Right renal cortex interstitium (tissue), 3 donors: ENCODE measurements at regions not wholly inside any gene's neighbourhood (a gene's known extent, or its start where the extent isn't known, plus 50 kb on each side); places are given as distances from the start of the nearest gene placed in this dataset.
"Not testable (repeated sequence)": the region's sequence is repeated elsewhere in the genome, so short reads cannot be mapped to it uniquely, and the experiment has no call there.

Source experiments
- DNase-seq, 3 donors: peaks; one replicate each; pipeline ENCODE4 v3.0.0-alpha.2; 2013; ENCODE audit warnings: low read depth in 3 of 3, low spot score in 2 of 3

DNA sequence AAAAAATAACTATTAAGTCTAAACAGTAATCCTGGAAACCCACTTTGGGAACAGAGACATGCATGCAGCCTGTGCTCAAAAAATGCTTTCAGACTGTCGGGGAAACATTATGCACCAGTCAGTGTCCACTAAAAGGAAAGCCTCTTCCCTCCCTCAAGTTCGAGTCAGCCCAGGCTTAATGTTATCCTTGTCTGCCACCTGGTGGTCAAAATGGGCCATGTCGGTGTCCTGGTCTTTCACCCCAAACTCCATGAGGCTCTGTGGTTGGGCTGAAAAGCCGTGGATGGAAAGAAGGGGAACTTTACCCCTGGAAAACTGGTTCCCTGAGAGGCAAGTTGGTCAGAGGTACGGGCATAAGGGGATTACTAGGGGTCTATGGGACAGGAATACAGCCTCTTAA, 88.4 kb upstream of the ZNF492 start:
- no peak for DNase-seq

DNA sequence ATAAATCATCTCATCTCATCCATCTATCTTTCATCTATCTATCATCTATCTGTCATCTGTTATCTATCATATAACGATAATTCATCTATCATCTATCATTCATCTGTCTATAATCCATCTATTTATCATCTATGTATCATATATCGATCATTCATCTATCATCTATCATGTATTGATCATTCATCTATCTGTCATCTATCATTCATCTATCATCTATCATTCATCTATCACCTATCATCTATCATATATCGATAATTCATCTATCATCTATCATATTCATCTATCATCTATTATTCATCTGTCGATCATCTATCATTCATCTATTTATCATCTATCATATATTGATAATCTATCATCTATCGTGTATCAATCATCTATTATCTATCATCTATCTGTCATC, 100.4 kb upstream of the ZNF492 start:
- no peak for DNase-seq

DNA sequence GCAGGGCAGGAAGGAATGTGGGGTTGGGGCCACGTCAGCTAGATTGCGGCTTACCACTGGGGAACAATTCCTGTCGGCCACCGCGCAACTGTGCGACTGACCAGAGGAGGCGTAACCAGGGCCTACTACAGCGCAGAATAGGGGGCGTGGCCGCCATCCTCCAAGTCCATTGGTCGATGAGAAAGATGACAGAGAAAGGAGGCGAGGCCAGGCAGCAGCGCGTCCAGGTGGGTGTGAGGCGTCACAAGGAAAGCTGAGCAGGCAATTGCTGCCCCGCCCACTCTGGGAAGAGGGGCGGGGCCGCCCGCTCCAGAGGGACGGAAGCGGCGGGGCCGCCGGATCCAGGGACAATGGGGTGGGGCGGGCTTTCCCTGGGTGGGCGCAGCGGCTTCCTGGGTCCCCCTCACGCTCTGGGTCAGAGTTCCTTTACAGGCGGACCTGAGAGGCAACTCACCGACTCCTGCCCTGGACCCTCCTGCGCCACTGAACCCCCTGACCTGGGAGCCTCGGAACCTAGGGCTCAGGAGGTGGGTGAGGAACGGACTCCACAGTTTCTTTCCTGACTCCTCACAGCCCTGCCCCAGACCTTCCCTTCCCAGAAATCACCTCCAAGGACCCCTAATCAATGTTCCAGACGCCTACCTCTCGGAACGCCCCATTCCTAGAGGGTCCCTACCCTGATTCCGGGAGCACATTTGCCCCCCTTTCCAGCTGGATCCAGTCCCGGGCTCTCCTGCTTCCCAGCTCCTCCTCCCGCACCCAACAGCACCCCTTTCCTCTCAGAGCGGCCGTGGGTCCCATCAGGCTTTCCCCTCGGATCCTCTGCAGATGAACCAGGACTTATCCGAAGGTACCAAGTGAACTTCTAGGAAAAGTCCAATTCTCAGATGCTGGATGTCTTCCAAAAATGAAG, 101.5 kb upstream of the ZNF492 start:
- DNase-seq = peak; percentile 38 to 86 (median 78)

DNA sequence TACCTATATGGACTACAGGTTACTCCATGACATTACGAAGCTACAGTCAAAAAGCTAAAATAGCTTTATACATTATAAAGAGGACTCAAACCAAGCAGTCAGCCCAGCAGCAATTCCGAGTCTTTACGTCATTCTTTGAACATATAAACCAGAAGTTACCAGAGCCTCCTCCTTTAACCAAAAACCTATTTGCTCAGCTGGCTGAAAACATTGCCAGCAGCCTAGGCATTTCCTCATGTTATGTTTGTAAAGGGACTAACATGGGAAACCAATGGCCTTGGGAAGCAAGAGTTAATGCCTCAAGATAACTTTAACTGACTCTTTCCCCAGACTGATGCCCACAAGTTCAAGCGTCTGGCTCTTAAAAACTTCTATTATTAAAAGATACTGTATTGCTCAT, 104.1 kb upstream of the ZNF492 start:
- no peak for DNase-seq

DNA sequence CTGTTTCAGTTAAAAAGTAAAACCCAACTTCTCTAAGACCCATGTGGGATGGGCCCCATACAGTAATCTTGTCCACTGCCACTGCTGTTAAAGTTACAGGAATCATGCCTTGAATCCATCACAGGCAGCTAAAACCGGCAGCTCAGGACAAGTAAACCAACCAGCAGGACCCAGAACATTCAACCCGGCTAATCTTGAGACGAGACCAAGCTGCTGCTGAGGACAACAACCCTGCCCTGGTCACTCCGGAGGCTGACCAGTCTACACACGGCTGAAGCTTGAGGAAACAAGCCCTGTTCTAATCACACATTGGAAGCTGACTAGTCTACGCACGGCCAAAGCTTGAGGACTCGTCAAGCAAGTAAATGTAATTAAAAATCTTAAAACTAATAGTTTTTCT, 105.2 kb upstream of the ZNF492 start:
- no peak for DNase-seq

DNA sequence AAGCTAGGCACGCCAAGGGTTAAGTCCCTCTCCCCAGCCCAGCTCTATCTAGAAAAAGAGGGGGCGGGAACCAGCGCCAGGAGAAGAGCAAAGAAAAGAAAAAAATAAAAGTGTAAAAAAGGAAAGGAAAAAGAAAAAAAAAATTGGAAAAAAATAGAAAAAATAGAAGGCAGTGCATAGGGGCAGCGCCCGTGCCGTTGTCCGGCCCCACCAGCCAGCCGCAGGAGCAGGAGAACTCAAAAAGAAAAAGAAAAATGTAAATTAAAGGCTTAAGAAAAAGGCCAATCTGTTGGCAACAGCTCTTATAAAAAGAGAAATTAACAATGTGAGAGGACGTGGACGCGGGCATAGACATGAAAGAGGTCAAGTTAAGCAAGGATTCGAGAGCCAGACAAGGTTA, 105.4 kb upstream of the ZNF98 start:
- no peak for DNase-seq

DNA sequence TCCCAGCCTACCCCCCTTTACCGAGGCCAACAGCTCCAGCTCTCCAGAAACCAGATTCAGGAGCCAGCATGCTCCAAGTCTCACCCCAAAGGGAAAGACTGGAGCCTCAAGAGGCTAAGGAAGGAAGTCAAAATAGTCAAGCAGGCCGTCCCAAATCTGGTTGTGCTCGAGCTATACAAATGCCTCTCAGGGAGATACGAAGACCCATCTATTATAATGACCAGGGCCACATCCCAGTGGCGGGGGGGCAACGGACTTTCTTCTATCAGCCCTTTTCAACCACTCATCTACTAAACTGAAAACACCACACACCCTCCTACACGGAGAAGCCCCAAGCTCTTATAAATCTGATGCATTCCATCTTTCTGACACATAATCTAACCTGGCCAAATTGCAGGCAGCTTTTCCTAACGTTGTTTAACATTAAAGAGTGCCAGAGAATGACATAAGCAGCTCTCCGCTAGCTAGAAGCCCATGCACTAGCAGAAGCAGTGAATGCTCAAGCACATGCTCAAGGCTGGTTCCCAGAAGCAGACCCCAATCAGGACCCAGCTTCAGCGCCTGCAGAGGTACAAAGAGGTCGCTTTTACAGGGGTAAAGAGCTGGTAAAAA, 104.6 kb upstream of the ZNF98 start:
- no peak for DNase-seq

DNA sequence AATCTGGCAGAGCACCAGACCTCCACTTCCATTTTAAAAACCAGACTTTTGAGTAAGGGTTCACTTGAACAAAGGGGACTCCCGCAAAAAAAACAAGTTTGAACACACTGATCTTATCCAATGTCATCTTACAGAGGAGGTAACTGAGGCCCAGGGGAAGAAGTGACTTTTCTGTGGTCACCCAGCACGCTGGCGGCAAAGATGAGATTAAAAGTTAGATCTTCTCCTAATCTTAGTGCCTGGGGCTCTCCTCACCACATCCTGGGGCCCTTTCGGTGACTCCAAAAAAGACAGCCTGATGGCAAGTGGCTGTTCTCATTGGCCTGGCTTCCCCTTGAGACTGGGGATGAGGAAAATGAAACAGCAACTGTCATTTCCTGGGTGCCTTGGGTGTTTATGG, 101.8 kb upstream of the ZNF98 start:
- no peak for DNase-seq

DNA sequence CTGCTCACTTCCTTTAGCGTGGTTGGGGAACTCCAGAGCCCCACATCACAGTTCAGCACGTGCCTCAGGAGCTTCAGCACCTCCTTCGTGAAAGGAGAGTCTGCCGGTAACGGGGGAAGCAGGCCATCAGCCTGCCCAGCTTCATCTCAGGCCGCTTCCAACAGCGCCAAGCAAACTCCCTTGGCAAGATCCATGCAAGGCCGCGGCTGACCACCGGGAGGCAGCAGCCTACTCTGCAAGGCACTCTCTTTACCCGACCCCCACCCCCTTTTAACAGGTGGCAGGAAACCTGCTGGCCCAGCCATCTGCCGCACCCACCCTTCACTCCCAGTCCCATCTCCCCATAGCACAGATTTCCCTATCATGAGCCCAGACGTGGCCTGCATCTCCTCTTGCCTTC, 97.4 kb upstream of the ZNF98 start:
- not testable (repeated sequence) for DNase-seq

DNA sequence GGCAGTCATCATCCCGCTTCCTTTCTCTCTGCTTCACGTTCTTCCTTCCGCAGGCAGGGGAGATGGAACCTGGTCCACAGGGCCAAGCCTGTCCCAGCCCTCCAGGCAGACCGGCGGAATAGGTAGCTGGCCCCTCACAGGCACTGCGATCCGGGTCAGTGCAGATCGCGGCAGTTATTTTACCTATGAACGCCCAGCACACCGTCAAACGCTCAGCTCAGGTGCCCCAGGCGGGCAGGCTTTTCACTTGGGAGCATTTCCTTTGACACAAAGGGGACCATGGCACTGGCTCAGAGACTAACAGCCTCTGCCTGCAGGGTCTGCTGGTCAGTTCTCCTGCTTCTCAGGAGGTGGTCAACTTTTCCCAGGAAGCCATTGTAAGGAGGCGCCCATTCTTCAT, 97.0 kb upstream of the ZNF98 start:
- no peak for DNase-seq

DNA sequence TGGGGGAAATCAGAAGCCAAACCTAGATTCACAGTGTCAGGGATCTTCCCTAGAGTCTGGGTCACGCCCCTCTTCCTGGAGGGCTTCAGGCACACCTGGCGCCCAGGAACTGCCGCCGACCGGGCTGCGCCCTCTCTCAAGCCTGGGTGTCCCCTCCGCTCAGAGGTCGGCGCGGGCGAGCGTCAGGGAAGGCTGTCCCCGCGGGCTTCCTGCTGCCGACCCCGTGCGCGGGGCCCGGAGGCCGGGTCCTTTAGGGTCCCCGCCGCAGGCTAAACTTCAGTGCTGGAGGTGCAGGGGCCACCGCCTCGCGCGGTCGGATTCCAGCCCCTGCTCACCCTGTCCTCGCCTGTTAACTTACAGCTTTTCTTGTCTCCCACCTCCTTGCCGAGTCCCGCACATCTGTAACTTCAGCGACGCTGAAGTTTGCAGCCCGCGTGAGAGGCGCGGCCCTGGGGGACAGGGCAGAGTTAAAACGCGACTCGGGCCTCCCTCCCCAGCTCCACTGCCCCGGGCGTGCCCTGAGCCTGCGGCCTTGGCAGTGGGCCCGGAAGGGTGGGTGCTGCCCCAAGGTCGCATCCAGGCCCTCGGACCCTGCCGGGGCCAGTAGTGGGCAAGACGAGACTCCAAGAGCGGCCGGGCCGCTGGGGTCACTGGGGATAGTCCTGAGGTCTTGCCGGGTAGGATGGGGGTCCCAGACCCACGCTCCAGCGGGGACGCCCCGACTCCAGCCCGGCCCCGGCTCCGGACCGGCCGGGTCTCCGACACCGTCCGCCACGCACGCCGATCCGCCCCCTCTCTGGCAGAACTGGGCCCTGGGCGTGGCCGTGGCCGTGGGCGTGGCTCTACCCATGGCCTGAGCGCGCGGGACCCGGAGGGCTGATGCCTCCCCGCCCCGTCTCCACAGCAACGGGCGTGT, 95.6 kb upstream of the ZNF98 start:
- DNase-seq = no peak

DNA sequence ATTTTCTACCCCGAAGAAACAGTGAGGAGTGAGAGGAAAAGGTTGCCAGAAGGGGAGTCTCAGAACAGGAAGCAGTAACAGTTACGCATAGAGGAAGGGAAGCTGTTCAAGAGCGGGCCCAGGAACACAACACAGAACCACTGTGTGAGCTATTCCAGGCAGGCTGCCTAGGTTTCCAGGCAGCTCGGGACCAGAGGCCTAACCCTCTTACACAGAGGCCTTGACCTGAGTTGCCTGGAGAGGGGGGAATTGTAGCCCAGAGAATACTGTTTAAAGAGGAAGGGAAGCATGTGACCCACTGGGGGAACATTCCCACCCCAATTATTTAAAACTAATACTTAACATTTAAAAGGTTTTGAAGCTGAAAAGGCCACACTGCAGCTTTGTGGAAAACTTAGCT, 93.3 kb upstream of the ZNF98 start:
- DNase-seq = no peak

DNA sequence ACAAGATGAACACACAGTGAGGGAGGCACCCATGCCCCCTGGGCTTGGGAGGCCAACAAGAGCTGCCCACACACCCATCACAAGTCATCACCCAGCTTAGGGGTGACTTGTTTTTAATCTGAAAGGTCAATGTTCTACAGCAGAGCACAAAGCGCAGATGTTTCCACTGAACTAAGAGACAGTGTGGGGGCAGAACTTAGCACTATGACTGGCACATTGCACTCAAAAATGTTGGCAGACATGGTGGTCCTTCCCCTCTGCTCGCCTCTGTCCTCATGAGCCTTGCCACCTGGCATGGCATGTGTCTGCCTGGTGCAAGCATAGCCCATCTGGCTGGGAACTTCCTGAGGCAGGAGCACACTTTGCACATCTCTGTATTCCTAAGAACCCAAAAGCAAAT, 81.4 kb upstream of the ZNF98 start:
- no peak for DNase-seq

DNA sequence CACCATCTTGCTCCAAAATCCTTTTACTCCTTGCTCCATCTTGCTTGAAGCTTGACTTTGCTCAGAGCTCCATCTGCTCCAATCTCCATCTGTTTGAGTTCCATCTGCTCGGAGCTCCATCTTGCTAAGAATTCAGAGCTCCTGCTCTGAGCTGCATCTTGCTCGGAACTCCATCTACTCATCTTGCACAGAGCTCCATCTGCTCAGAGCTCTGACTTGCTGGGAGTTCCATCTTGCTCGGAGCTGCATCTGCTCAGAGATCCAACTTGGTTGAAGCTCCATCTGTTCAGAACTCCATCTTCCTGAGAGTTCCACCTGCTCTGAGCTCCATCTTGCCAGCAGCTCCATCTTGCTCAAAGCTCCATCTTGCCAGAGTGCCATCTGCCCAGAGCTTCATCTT, 80.6 kb upstream of the ZNF98 start:
- DNase-seq = no peak

DNA sequence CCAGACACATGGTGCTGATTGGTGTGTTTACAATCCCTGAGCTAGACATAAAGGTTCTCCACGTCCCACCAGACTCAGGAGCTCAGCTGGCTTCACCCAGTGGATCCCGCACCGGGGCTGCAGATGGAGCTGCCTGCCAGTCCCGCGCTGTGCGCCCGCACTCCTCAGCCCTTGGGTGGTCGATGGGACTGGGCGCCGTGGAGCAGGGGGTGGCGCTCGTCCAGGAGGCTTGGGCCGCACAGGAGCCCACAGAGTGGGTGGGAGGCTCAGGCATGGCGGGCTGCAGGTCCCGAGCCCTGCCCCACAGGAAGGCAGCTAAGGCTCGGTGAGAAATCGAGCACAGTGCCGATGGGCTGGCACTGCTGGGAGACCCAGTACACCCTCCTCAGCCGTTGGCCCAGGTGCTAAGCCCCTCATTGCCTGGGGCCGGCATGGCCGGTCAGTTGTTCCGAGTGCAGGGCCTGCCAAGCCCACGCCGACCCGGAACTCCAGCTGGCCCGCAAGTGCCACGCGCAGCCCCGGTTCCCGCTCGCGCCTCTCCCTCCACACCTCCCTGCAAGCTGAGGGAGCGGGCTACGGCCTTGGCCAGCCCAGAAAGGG, 76.8 kb upstream of the ZNF98 start:
- not testable (repeated sequence) for DNase-seq

DNA sequence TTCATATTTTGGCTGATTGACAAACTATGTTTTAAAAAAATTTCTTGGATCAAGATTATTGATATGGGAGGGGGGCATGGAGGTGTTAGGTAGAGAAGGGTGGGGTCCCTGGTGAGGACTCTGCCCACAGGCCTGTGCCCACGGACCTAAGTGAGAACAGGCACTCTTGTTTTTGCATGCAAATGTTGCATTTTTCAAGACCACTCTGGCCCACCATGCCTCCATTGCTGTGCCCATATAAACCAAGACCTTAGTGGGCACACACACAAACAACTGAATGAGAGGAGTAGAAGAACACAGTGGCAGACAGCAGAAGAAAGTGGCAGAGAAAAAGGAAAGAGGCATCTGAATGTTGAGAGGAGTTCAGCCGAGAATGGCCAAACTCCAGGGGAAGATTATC, 69.6 kb upstream of the ZNF98 start:
- no peak for DNase-seq

DNA sequence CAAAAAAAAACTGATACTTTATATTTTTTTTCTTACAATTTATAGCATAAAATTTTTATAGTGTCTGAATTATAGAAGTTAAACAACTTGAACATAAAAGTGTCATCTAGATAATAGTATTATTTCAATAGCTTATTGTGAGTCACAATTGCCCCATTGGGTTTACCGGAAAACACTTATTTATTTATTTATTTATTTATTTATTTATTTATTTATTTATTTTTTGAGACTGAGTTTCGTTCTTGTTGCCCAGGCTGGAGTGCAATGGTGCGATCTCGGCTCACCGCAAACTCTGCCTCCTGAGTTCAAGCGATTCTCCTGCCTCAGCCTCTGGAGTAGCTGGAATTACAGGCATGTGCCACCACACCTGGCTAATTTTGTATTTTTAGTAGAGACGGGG, 61.4 kb upstream of the ZNF98 start:
- DNase-seq = not testable (repeated sequence)

DNA sequence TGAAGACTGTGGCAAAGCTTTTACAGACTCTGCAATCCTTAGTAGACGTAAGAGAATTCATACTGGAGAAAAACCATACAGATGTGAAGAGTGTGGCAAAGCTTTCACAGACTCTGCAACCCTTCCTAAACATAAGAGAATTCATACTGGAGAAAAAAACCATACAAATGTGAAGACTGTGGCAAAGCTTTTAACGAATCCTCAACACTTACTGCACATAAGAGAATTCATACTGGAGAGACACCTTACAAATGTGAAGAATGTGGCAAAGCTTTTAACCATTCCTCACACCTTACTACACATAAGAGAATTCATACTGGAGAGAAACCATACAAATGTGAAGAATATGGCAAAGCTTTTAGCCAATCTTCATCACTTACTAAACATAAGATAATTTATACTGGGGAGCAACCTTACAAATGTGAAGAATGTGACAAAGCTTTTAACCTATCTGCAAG, 50.1 kb upstream of the ZNF98 start:
- no peak for DNase-seq
